ENCODE measurements at regions not wholly inside any gene's neighbourhood (a gene's known extent, or its start where the extent isn't known, plus 50 kb on each side); places are given as distances from the start of the nearest gene placed in this dataset.
"Not testable (repeated sequence)": the region's sequence is repeated elsewhere in the genome, so short reads cannot be mapped to it uniquely, and the experiment has no call there.

DNA sequence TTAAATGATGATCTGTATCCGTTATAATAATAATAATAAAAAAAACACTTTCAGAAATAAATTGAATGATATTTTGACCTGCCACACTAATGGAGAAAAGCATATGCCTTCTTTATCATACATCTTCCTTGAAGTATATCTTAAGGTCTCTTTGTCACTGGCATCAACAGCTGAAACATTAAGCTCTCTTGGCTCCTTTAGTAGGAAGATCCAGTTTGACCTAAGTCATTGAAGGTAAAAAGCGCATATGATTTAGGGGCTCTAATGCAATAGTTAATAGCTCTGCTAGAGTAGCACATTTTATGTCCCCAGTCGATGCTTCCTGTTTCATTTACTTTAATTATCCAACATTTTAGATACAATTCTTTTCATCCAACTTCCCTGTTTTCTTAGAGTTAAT, 1010.8 kb downstream of the STPG2 start:
- no peak for DNase-seq

DNA sequence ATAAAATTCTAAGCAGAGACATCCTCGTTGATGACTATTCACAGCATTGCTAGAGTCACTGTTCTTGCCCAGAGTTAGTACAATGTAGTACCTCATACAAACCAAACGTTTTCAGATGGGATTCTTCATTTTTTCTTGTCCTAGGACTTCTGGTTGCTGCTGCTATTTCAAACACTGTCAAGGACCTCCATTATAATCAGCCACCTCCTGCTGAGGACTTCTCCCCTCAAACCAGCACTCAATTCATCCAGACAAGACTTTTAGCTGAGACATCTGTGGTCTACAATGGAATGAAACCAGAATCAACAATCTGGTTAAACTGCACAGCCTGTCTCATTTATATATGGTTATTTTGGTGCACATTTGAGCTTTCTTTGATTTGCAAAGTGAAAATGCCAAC, 1008.8 kb downstream of the STPG2 start:
- no peak for DNase-seq

DNA sequence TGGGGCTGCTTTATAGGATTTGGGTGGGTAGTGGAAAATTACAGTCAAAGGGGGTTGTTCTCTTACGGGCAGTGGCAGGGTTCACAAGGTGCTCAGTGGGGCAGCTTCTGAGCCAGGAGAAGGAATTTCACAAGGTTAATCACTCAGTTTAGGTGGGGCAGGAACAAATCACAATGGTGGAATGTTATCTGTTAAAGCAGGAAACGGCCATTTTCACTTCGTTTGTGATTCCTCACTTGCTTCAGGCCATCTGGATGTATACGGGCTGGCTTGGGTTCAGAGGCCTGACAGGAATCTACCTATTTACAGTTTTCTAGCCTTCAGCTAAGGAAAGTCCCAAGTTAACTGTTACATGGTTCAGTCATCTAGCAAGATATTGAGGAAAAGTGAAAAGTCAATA, 1003.5 kb downstream of the STPG2 start:
- DNase-seq: no peak

DNA sequence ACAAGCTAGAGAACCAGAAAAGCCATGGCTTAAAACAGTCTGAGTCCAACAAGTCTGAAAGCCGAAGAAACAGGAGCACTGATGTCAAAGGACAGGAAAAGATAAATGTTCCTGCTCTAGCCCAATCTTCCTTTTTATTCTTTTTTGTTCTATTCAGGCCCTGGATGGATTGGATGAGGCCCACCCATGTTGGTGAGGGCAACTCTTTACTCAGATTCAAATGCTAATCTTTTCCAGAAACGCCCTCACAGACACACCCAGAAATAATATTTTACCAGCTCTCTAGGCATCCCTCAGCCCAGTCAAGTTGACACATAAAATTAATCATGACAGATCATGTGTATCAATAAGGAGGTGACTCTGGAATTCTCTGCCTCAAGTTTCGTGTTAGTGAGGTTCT, 1002.7 kb downstream of the STPG2 start:
- DNase-seq: no peak

DNA sequence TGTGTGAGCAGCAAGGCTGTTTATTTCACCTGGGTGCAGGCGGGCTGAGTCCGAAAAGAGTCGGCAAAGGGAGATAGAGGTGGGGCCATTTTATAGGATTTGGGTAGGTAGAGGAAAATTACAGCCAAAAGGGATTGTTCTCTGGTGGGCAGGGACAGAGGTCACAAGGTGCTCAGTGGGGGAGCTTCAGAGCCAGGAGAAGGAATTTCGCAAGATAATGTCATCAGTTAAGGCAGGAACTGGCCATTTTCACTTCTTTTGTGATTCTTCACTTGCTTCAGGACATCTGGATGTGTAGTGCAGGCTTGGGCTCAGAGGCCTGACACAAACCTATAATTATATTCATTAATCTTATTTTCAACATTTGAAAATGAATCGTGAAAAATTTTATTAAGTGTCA, 1001.9 kb downstream of the STPG2 start:
- not testable (repeated sequence) for DNase-seq

DNA sequence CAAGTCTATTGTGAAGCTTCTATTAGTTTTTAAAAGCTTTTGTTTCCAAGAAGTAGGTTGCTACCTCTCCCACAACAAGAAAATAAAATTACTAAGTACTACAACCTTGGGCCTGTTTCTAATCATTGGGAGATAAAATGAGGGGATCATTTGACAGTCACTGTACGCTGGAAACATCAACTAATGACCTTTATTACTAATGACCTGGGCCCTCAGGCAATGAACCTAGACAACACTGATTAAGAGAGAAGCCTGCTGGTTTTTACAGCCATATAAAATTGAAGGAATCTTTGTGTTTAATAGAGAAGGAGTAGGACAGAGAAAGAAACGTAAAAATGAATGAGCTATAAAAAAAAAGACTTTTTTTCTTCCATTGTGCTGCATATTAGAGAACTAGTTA, 1000.9 kb downstream of the STPG2 start:
- no peak for DNase-seq

DNA sequence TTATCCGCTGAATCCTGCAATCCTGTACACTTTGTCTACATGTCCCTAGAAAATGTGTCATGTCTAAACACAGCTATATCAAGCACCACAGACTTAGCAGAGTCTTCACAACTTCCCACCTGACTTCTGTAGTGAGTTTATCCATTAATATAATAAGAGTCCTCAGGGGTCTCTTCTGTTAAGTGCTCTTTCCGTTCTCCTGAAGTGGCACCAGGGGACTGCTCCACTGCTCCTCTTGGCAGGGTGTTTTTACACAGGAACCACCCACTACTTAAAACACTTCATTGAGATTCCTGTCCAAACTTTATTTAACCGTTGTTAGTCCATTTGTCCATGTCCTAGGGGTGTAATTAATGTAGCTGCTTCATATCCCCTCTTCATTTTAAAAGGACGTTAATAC, 1000.4 kb downstream of the STPG2 start:
- DNase-seq: no peak

DNA sequence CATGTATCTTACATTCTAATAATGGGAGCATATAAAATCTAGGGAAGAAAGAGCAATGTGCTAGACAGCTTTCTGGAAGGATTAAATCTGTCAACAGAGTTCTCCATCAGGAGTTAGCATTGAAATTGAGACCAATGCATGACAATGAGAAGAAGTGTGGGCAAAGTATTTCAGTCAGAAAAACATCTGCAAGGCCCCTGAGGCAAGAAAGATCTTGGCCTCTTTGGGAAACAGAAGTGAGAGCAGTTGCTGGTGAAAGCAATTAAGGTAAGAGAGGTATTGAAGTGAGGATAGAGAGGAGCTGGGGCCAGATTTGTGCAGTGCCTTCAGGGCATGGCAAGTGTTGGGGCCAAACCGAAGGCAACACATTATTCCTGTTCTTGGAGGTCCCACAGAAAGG, 999.1 kb downstream of the STPG2 start:
- DNase-seq: no peak

DNA sequence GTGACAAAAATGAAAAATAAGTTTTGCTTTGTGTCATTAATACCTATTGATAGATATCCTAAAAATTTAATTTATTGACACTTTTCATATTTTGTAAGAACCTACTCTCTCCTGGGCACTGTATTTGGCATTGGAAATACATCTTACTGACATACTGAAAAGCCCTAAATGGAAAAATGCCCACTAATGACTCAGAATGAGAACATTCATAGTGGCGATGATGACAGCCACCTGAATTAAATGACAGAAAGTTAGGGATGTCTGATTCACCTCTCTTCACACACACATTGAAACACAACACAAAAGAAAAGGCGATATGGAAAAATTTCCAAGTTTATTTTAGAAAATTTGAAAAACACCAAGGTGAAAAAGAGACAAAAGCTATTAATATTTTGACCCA, 992.3 kb downstream of the STPG2 start:
- DNase-seq: no peak

DNA sequence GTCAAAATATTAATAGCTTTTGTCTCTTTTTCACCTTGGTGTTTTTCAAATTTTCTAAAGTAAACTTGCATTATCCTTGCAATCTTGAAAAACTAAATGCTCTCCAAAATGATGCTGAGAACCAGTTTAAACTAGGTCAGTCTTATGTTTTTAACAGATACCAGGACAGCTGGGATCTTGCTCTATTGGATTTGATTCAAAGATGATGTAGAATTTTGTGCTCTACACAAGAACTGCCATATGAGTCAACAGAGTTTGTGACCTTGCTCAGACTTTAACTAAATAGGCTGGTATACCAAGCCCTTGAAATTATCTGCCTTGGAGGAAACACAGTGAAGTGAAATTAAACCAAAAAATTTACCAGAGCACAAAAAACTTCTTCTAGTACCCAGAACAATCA, 991.1 kb downstream of the STPG2 start:
- DNase-seq: no peak

DNA sequence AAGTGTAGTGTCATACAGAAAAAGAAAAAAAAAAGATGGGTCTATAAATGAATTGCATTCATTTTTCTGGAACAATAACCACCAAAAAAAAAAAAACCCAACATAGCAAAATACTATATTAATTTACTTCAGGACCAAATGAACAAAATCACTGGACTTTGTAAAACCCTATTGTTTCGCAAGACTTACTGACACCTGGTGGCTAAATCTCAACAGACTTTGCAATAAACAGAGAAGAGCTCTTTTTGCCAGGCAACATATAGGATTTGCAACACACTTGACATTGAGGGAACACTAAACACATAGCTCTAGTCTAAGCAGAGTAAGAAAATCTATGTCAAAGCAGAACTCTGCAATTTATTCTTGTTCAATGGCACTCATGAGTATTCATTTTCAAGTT, 990.2 kb downstream of the STPG2 start:
- no peak for DNase-seq

DNA sequence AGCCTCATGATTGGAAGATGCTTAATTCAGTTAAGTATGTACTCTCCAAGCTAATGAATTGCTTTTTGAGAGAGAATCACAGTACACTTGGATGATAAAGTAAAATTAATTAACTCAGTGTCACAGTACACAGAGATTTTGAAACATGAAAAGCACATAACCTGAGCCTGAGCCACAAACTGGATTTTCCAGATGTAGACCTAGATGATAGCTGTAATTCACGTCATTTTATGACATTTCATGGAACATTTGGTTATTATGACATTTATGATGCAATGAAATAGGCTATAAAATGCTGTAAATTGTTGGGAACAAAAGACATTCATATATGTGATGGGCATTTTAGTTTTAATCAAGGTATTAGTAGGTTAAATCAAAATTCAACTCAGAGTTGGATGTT, 983.7 kb downstream of the STPG2 start:
- DNase-seq: no peak

DNA sequence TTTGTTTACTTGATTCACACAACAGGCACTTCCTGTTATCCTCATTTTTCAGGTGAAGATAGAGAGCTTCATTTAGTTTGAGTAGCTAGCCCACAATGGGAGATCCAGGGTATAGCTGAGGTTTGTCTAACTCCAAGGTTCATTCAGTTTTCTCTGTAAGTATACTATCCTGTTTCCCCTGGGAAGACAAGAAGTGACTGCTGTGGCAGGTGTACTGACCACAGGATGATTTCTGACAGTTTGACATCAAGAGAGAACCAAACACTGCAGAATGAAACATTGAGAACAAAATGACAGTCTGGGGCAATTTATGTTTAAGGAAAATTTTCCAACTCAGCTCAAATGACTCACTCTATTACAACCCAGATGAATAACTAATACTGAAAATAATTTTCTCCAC, 958.0 kb downstream of the STPG2 start:
- DNase-seq: no peak

DNA sequence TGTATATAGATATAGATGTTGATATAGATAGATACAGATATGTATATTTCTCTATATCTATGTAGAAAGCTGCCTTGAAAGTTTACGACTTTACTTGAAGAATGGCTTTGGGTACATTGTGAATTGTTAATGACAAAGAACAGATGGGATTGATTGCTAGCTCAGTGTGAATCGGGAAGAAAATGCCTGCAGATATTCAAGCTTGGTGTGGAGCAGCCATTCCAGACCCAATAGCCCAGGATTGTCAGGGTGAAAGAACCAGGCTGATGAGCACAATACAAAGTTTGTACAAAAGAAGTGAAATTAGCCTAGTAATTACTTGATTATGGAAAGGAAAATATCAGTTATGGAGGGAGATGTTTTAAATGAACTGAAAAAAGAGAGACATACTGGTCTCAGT, 946.2 kb downstream of the STPG2 start:
- no peak for DNase-seq

DNA sequence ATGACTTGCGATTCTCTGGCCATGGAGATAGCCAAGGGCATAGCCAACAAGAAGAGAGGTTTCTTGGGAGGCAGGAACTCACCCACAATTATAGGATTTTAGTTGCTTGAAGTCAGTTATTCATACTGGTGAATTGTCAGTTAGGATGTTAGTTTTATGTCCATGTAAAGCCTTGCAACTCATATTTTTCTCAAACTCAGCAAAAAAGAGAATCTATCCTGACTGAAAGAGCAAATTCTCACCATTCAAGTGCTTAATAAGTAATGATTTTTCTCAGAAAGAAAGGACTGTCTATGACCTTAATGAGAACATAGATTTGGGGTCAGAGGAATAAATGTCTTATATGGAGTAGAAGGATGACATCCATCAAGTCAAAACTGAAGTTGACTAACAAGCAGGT, 934.5 kb downstream of the STPG2 start:
- DNase-seq: no peak

DNA sequence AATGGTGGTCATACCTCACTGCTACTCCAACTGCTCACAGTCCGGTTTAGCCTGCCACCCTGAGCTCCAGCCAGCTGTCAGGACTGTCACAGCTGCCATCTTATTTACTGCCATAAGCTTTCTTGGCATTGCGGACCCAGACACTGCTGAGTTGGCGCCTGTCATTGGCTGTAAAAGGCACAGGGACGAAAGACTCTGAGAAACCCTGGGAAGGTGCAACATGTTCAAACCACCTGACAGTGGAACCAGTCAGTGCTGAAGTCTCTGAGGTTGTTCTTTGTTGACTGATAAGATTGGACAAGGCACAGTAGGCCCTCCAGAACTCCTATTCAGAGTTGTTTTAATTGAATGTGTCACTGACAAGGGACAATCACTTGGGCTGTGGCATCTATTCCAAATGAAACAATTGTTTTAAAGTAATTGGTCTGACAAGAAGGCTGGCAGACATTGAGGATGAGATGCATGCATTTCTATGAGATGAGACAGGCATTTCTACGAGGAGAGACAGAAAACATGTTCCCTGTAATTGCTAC, 927.8 kb downstream of the STPG2 start:
- DNase-seq: no peak

DNA sequence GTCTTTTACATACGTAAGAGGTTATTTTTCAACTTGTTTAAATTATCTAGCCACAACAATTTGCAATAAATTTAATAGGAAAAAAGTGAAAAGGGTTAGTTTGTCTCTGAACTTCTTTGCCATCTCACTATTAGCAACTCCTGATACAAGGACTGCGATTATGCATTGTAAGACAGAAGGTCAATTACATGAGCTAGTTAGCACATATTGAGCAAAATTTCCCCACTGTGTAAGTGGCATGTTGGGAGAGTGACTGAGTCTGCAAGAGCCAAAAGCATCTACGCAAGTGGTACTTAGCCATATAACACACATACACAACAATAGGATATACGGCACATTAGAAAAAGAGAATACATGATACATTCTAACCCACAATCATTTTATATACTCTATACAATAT, 927.2 kb downstream of the STPG2 start:
- DNase-seq: no peak

DNA sequence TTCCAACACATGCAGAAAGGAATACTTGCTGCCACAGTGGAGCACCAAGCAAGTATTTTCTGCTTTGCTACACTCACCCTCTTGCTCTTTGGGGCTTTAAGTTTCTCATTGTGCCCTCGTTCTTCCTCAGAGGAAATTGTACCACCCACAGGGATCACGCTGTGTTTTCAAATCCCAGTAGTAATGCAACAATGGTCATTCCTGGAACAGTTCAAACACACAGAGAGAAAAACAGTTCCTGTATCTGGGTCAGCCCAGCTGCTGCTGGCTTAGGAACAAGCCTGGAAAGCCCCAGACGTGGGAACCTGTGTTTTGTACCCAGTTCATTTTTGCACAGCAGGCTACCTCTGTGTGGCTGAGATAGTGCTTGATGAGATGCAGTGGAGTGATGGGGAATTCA, 907.8 kb downstream of the STPG2 start:
- no peak for DNase-seq

DNA sequence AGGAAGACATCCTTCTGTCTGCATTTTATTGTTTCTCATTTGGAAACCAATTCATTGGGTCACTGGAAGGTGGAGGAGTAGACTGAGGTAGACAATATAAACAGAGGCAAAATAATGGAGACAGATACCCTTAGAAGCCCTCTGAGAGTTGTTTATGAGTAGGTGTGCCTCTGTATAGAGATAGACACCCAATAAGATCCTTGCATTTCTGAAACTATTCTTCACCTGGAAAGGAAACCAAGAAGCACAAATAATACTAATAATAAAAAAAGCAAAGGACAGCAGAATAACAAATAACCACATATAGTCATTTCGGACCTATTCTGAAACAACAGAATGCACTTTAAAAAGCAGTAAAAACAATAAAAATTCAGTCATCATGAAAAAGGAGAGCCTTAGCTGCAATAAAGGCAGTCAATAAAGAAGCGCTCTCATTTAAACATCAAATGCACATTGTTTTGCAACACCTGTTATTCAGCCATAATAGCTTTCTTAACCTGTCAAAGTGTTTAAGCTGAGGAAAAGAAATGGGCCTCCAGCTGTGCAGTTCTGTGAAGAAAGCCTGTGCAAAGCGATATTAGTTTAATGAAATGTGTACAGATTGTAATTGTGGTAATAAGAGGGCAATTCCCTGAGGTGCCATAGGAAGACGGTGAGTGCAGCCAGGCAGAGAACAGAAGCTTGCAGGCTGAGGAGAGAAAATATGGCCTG, 904.2 kb downstream of the STPG2 start:
- no peak for DNase-seq

DNA sequence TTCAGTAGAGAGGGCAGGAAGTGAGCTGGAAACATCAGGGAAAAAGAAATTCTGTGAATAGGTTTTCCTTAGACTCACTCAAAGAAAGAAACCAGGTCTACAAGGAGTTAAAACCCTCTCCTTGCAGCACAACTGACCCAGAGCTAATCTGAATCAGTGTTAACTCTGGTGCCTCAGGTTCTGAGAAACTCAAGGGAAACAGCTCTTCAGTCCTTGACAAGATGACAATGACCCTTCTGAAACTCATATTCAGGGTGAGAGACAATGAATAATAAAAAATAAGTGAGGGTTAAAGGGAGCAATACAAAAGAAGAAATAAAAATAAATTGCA, 903.6 kb downstream of the STPG2 start:
- no peak for DNase-seq

DNA sequence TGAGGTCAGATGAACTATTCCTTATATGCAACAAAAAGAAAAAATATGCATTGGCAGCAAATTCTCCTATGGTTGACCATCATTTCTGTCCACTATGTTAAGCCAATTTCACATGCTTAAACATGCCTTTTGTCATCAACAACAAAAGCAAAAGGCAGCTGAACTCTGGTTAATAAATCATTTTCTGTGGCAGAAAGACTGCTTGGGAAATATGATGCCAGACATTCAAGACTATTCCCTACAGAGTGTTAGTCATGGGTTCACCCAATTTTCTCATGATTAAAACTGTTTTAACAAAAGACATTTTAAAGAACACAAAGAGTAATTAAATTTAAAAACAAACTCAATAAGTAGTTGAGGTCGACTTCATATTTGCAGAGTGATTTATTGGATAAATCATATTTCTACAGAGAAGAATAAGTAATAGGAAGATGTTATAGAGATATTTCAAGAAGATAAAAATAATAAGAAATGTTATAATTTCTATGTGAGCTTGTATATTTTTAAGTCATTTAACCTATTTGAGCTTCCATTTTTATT, 890.6 kb downstream of the STPG2 start:
- DNase-seq: no peak

DNA sequence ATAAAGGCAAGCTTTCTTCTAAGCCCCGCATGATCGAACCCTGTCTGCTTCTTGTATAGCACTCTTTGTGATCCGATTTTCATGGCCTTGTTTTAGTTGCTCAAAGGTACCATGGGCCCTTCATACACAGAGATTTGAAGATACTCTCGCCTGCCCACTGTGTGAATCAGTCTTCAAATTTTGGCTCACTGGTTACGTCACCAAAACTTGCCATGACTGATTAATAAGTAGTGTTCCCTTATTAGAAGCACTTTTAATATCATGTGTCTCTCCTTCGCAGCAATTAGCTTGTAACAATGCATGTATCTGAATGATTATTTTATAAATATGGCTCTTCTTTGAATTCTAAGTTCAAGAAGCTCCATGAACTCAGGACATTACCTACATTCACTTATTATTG, 880.5 kb downstream of the STPG2 start:
- no peak for DNase-seq

DNA sequence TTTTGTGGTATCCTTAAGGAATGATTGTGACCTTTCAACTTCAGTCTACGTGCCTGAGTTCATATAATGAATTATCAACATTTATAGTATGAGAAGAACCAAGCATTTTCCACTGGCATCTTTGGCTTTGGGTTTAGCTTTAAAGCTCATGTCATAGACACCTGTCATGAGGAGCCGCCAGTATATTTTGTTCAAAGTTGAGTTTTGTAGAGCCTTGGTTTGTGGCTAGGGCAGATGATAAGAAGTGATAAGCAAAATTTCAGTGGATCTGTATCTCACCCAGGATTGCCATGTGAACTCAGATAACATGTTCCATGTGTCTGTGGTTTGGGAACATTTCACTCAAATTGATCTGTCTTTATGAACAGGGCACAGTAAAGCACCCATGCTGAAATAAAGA, 873.2 kb downstream of the STPG2 start:
- no peak for DNase-seq

DNA sequence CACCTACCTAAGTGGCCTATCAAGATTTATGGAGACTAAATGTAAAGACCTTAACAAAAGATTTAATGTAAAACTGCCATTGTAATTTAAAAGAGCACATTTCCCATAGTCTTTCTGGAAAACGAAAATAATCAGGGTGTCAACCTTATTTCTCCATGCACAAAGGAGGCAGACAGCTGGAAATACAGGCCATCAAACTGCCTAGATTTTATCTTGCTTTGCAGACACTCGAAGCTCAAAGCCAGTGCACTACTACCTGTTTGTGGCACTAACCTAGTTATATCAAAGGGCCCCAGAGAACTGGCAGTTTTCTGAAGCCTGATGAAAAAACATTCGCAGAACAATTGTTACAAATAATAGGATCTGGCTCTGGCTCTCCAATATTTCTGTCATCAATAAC, 863.9 kb downstream of the STPG2 start:
- DNase-seq: no peak

DNA sequence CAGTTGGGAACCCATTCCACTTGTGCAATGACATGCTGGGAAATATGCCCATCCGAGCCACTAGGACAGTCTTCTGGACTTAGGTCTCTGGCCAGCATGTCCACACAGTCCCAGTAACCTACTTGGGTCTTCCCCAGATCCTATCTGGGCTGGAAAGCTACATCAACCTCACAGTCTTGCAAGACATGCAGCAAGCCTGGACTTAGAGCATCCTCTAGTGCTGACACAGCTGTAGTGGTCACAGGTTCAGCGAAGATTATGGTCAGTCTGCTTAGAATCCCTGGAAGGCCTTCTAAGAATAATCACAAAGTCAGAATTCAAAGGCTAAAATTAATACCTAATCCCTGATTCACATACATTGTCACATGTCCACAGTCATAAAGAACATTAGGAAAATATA, 842.7 kb downstream of the STPG2 start:
- no peak for DNase-seq

Measured in left hindlimb (tissue), 1 donor.